ENCODE measurements at regions not wholly inside any gene's neighbourhood (a gene's known extent, or its start where the extent isn't known, plus 50 kb on each side); places are given as distances from the start of the nearest gene placed in this dataset.

GRCh38 chr10:33783557-33783956, 449.1 kb upstream of the NRP1 start:
- DNase-seq (ENCODE audit: low read depth in 1 of 2, low spot score in 1 of 2), result no peak
- H3K4me3 ChIP-seq (replicated peaks; ENCODE audit: insufficient read depth, low read length), result no peak overlapping the region
- TF ChIP-seq, protein P1, sequence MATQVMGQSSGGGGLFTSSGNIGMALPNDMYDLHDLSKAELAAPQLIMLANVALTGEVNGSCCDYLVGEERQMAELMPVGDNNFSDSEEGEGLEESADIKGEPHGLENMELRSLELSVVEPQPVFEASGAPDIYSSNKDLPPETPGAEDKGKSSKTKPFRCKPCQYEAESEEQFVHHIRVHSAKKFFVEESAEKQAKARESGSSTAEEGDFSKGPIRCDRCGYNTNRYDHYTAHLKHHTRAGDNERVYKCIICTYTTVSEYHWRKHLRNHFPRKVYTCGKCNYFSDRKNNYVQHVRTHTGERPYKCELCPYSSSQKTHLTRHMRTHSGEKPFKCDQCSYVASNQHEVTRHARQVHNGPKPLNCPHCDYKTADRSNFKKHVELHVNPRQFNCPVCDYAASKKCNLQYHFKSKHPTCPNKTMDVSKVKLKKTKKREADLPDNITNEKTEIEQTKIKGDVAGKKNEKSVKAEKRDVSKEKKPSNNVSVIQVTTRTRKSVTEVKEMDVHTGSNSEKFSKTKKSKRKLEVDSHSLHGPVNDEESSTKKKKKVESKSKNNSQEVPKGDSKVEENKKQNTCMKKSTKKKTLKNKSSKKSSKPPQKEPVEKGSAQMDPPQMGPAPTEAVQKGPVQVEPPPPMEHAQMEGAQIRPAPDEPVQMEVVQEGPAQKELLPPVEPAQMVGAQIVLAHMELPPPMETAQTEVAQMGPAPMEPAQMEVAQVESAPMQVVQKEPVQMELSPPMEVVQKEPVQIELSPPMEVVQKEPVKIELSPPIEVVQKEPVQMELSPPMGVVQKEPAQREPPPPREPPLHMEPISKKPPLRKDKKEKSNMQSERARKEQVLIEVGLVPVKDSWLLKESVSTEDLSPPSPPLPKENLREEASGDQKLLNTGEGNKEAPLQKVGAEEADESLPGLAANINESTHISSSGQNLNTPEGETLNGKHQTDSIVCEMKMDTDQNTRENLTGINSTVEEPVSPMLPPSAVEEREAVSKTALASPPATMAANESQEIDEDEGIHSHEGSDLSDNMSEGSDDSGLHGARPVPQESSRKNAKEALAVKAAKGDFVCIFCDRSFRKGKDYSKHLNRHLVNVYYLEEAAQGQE (IDR thresholded peaks at IDR 0.05; ENCODE audit: insufficient replicate concordance, low read depth), result no peak
- TF ChIP-seq GABPA (IDR thresholded peaks at IDR 0.05; ENCODE audit: low read depth), result no peak
- no peak for TF ChIP-seq CTCF (IDR thresholded peaks at IDR 0.05; ENCODE audit: insufficient read depth, low read length)
- TF ChIP-seq POLR2AphosphoS5 (IDR thresholded peaks at IDR 0.05; ENCODE audit: low read depth), result no peak
- TF ChIP-seq SPI1 (IDR thresholded peaks at IDR 0.05; ENCODE audit: borderline replicate concordance, low read depth), result no peak
- H3K27me3 ChIP-seq (ENCODE audit: insufficient read depth, poor library complexity, severe bottlenecking), result no peaks in the 10 kb centered on the region
- no peak overlapping the region for H3K27ac ChIP-seq (replicated peaks)

DNA sequence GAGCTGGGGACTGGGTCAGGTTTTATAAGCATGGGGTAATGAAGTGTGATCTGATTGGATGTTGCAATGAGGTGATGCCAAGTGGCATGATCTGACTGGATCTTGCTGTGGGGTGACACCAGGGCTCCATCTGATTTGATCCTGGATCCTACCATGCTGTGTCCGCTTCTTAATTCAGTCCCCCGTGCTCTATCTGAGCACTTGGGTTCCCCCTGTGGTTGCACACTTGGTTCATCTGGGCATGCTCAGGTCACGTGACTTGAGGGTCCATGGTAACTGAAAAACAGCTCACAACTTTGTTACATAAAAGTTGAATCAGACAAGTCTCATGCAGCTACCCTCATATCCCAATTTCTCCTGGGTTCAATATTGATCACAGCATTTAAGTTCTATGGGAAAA, 448.6 kb upstream of the NRP1 start:
- no peak for TF ChIP-seq GABPA (IDR thresholded peaks at IDR 0.05; ENCODE audit: low read depth)
- TF ChIP-seq SPI1 (IDR thresholded peaks at IDR 0.05; ENCODE audit: borderline replicate concordance, low read depth), result no peak
- TF ChIP-seq, protein P1 (IDR thresholded peaks at IDR 0.05; ENCODE audit: insufficient replicate concordance, low read depth), result no peak
- no peak for TF ChIP-seq CTCF (IDR thresholded peaks at IDR 0.05; ENCODE audit: insufficient read depth, low read length)
- no peak for TF ChIP-seq POLR2AphosphoS5 (IDR thresholded peaks at IDR 0.05; ENCODE audit: low read depth)
- no peak for DNase-seq (ENCODE audit: low read depth in 1 of 2, low spot score in 1 of 2)
- Histone ChIP-seq H3K4me3 (replicated peaks; ENCODE audit: insufficient read depth, low read length) (no peak overlapping the region), H3K27me3 (ENCODE audit: insufficient read depth, poor library complexity, severe bottlenecking) (no peaks in the 10 kb centered on the region), H3K27ac (replicated peaks) (no peak overlapping the region)

DNA sequence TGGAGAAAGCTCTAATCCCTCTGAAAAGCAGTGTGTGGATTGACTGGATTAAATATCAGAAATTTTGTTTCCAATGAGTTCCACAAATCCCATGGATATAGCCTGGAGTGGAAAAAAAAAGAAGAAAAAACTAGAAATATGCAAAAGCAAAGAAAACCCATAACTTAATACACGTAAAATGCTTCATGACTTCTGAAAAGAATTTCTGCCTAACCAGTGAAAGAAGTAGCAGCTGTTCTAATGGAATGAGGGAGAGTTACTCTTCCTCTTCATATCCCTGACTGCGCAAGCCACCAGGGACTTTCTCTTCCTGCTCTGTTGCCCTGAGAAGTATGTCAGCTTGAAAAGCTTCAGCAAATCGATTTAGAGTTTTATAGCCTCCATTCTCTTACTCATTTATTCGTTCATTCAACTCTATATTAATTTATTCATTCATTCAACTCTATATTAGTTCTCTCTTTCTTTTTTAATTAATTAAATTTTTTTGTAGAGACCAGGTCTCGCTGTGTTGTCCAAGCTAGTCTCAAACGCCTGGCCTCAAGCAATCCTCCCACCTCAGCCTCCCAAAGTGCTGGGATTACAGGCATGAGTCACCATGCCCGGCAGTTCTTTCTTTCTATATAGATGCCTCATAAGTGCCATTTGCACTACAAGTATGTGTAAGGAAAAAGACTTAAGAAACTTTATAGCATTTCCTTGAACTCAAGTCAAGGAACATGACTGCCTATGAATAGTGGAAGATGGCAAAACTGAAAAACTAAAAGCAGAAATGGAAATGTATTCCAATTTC, 447.3 kb upstream of the NRP1 start:
- Histone ChIP-seq H3K4me3 (replicated peaks; ENCODE audit: insufficient read depth, low read length) (no peak overlapping the region), H3K27me3 (ENCODE audit: insufficient read depth, poor library complexity, severe bottlenecking) (no peaks in the 10 kb centered on the region), H3K27ac (replicated peaks) (no peak overlapping the region)
- no peak for DNase-seq (ENCODE audit: low read depth in 1 of 2, low spot score in 1 of 2)
- TF ChIP-seq POLR2AphosphoS5 (IDR thresholded peaks at IDR 0.05; ENCODE audit: low read depth) (no peak), CTCF (IDR thresholded peaks at IDR 0.05; ENCODE audit: insufficient read depth, low read length) (no peak), GABPA (IDR thresholded peaks at IDR 0.05; ENCODE audit: low read depth) (no peak), SPI1 (IDR thresholded peaks at IDR 0.05; ENCODE audit: borderline replicate concordance, low read depth) (no peak)
- TF ChIP-seq, protein P1 (IDR thresholded peaks at IDR 0.05; ENCODE audit: insufficient replicate concordance, low read depth), result no peak

All from HL-60 (cell line).